ENCODE measurements at regions not wholly inside any gene's neighbourhood (a gene's known extent, or its start where the extent isn't known, plus 50 kb on each side); places are given as distances from the start of the nearest gene placed in this dataset.

DNA sequence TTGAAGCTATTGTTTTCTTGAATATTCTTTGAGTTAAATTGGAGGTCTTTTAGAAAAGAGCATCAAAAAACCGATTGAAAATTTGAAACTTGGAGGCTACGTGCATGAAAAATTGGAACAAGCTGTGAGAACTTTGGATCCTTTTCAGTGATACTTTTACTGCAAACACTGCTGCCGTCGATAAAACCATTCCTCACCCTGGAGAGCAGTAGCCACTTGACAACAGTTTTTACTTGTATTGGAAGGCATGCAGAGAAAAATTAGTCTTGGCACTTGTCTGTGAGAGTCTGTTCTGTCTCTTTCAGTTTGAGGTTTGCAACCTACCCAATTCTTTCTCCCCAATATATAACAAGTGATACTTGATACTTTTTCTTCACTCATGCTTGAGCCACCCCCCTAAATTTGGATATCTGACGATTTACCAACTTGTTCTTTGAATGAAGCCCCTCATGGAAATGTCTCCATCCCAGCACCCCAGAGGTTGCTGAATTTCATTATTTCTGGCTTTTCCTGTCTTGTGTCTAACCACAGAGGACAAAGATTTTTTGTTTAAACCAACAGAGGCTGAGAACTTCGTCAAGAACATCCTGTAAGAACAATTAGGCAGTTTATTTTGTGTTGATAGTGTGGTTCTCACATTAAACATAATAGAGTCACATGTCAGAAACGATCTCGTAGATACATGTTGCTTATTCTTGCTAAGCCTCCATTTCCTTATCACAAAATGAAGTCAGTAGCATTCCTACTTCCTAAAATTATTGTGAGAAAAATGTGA, 307.3 kb upstream of the PLSCR5 start:
- no peak for DNase-seq (ENCODE audit: low read depth in 2 of 2)

DNA sequence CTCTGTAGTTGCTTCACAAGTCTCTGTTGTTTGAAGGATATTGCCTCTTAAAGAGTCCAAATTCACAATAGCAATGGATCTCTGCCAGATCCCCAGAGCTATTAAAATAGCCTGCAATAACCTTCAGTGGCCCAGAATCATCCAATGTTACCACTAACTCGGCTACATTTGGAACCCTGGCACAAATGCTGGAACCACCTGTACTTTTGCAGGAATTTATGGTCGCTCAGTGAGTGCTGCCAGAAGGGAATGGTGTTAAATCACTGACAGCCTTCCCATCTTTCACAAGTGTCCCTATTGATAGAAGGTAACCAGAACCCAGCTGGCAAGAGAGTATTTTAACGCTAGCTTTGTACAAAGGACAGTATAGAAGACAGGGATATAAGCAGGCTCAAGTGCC, 298.8 kb upstream of the PLSCR5 start:
- DNase-seq (ENCODE audit: low read depth in 2 of 2) = no peak

DNA sequence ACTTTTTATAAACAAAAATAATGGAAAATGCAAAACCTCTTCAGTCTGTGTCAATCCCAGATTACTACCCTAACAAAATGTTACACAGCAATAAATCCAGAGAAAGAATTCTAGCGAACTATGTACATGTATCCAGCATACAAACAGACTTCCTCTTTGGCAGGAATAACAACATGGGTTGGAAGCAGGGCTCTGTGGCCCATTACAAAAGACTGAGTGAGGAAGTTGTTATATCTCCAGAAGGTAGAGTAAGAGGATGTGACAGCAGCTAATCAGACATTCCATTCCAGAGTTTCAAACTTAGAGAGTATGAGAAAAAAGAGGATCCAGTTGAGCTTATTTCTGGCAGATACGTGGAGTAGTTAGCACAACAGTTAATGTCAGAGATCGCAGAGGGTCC, 294.0 kb upstream of the PLSCR5 start:
- DNase-seq (ENCODE audit: low read depth in 2 of 2) = no peak

DNA sequence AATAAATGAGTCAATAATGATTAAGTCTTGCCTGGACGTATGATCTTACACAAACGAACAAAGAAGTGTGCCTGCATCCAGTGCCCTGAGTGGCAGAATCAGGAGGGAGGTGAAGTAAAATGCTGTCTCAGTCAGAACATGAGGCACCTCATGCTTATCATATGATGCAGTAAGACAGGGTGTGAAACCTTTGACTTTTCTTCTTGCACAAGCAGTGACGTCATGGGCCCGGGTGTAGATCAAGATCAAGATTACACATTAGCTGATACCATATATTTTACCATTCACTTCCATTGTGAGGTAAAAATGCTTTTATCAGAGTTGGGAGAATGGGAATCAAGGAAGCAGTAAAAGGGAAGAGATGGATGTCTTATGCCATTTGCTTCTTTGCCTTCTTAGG, 291.6 kb upstream of the PLSCR5 start:
- no peak for DNase-seq (ENCODE audit: low read depth in 2 of 2)

DNA sequence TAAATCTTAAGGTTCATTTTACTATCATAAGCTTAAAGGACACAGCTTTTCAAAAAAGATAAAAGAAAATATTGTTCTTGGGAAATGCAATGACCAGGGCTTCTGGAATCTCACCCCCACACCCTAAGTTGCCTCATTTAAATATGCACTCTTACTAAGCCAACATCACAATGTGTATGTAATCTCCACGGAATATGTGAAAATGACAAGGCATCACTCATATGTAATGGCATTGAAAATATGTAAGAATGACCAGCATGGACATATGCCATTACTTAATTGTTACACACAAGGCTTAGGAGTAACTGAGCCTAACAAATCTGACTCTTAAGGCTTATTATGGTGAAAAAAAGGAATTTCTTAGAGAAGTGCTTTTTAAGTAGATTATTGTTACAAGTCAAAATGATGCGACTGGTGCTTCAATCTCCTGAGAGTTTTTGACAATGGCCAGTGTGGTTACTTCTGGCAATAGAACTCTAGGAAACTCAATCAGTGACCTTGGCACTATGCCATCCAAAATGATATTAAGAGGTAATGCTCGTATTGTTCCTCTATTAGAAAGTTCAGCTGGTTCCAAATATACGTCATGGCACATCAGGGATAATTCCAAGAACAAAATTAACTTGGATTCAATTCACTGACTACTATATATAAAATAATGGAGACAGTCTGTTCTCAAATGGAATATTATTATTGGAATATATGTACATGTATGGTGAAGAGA, 290.0 kb upstream of the PLSCR5 start:
- no peak for DNase-seq (ENCODE audit: low read depth in 2 of 2)

DNA sequence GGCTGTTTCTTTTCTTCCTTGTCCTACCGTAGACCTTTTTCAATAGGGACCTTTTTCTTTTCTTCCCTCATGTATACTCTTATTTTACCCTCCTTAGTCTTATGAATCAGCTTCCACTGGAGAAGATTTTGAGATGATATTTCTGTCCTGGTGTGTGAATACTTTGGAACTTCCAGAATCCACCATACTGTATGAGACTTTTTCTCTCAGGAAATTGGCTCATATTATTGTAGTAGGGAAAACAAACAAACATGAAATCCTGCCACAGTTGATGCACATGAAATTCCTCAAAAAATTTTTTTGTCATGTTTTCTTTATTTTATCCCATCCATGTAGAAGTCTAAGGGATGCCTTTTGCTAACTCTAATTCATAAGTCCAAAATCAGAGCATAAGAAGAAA, 289.3 kb upstream of the PLSCR5 start:
- no peak for DNase-seq (ENCODE audit: low read depth in 2 of 2)

DNA sequence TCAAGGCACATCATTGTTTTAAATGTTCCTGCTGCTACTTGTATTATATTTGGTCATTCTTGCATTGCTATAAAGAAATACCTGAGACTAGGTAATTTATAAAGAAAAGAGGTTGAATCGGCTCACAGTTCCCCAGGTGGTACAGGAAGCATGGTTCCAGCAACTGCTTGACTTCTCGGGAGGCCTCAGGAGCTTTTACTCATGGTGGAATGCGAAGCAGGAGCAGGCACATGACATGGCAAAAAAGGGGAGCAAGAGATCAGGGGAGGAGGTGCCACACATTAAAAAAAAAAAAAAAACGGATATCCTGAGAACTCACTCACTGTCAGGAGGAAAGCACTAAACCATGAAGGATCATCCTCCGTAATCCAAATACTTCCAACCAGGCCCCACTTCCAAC, 286.9 kb upstream of the PLSCR5 start:
- no peak for DNase-seq (ENCODE audit: low read depth in 2 of 2)

DNA sequence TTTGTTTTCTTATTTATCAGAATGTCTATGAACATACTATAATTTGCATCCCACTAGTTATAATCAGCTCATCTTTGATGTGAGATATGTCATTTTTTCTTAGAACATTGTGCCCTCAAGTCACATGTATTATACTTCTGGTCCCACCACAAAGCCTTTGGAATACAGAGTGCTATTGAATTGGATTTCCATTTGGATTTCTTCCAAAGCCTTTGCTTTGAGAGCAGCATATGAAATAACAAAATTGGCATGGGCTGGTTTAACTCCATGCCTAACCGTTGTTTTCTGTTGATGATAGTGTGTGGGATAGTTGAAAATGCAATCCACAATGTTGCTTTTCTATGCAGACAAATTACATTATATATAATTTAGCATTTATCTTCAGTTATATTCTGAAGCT, 284.5 kb upstream of the PLSCR5 start:
- no peak for DNase-seq (ENCODE audit: low read depth in 2 of 2)

DNA sequence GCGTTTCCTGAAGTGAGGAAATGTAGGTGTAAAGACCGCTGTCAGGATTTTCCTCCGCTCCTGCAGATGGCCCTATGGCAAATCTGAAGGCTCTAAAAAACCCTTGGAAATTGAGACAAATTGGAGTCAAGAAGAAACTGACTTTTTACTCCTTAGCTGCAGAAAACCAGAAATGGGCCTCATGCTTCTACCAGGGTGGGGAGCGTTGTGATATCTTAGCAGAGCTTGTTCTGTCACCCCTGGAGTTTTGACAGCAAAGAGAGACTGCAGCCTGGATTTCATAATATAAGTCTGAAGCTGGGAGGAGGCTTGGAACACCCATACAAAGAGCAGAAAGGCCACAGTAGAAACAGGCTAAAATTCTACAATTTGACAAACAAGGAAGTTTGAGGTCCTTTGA, 283.0 kb upstream of the PLSCR5 start:
- no peak for DNase-seq (ENCODE audit: low read depth in 2 of 2)

DNA sequence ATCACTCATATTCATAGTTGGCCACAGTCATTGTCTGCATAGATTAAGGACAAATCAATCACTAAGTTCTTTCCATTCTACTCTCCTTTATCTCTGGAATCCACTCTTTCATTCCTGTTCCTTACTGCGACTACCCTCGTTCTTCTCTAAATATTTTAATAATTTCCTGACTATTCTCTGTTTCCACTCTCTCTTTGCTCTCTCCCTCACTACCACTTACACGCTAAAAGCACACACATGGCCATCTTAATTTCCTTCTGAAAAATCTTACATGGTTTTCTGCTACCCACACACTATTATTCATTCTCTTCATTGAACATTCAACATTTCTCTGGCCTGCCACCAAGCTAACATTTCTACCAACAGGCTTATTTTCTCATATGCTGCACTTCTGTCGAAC, 279.6 kb upstream of the PLSCR5 start:
- DNase-seq (ENCODE audit: low read depth in 2 of 2) = no peak

DNA sequence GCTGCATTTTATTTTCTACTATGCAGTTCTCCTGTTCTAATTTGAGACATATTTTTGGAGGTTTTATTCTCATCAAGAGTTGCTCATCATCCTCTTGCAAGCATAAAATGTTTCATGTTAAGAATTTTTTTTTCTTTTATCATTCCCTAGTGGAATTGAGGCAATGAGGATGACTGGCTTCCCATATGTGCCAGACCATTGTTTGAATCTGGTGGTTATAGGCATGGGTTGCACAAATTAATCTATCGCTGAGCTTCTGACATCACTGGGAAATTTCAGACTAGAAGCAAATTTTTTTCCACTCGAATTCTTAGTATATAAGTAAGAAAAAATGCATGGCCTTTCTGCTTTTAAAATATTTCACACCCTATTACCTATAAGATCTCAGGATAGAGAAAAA, 279.1 kb upstream of the PLSCR5 start:
- DNase-seq (ENCODE audit: low read depth in 2 of 2) = no peak

DNA sequence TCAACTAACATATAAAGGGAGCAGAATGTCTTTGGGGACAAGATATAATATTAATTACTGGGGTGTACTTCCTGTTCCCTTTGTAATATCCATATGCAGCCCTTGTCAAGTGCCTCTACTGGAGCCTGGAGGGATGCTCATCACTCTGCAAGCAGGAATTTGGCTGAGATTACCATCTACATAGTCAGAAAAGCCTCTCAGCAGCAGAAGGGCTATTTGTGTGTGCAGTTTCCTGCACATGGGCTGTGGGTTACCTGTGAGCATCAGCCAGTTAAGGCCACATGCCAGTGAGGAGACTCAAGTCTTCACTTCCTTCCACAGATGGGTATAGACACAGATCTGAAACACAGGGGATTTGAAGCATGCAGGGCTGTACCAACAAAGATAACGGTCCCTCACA, 278.1 kb upstream of the PLSCR5 start:
- no peak for DNase-seq (ENCODE audit: low read depth in 2 of 2)

DNA sequence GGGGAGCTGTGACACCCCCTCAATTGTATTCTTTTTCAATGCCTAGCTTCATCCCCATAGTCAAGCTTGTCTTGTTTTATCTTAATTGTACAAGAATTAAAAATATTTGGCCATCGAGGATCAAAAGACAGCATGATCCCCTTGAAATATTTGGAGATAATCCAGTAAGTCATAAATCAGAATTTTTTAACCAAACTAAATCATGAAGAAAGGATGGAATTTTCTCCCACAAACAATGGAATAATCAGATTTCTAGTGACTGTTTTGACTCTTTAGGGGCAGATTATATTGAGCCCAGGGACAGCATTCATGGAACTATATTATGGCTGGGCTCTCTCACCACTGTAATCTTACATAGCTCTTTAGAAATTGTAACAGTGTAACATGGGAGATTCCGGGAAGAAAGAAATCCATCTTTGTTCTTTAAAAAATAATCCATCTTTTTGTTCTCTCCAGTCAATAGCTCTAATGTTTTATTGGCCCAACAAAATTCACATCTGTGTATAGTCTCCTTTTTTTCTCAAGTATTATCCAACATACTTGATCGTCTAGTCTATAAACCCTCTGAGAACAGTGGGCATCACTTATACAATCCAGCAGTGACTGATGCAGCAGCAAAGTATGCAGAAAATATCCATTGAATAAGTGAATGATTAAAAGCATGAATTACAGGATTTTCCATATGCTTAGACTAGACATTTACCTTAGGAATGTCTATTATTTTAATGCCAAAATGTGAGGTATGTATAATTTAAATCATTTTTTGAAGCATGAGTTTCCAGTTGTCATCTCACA, 277.0 kb upstream of the PLSCR5 start:
- DNase-seq (ENCODE audit: low read depth in 2 of 2) = no peak

DNA sequence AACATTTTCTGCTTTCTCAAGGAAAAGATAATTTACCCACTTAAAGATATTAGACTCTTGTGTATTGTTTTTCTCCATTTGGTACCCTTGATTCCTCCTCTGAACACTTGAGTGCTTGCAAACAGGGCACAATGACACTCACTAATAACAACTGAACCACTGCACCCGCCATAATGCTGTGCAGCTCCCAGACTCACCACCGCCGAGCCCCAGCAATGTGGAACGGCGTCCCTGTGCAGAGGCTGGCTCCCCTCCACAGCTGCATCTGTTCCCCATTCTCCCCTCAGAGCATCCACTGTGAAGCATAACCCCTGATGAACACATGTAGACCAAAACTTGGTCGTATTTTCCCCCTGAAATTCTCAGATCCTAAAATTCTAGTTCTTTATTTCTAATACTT, 276.2 kb upstream of the PLSCR5 start:
- no peak for DNase-seq (ENCODE audit: low read depth in 2 of 2)

DNA sequence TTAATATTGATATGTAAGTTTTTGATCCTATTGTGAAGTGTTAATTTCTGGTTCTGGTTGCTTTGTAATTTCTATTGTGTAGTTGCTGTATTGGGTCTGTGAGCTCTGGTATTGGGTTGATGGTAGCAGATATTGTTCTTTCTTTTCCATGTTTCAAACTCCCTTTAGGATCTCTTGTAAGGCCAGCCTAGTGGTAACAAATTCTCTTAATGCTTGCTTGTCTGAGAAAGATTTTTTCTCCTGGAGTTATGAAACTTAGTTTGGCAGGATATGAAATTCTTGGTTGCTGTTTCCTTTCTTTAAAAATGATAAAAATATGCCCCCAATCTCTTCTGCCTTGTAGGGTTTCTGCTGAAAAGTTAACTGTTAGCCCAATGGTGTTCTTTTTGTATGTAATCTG, 268.6 kb upstream of the PLSCR5 start:
- no peak for DNase-seq (ENCODE audit: low read depth in 2 of 2)

DNA sequence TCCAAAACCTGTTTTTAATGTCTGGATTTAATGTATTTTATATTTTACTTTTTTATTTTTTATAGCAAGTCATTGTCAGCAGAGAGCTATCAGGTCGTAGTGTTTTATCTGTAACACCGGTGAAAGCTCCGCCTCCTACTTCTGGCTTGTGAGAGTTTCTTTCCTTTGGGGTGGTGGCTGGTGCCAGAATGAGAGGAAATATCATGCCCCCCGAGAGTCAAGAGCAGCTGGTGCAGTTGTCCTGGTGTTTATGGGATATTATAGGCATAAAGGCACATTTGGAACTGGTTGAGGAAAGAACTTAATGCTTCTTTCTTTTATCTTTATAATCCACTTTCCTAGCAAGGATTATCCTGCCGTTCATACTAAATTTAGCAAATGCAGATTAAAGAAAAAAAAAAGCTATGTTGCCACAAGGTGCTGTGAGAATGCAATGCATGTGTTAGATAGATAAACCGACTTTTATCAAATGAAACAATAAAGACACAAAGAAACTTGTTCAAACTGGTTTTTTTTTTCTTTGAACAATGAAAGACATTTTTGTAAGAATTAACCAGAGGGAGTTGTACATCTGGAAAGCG, 260.1 kb upstream of the PLSCR5 start:
- DNase-seq (ENCODE audit: low read depth in 2 of 2) = no peak

DNA sequence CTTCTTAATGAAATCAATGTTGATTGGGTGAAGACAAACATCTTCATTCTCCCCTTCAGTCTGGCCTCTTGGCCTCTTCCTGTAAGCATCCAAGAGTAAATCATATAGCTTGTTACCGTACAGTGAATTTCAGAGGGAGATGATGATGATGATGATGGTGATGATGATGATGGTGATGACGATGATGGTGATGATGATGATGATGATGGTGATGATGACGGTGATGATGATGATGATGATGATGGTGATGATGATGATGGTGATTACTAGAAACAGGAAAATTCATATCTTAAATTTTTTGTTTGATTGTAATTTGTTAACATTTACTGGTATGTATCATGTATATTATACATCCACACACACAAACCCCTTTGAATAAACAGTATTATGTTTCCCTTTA, 256.1 kb upstream of the PLSCR5 start:
- DNase-seq (ENCODE audit: low read depth in 2 of 2) = no peak

DNA sequence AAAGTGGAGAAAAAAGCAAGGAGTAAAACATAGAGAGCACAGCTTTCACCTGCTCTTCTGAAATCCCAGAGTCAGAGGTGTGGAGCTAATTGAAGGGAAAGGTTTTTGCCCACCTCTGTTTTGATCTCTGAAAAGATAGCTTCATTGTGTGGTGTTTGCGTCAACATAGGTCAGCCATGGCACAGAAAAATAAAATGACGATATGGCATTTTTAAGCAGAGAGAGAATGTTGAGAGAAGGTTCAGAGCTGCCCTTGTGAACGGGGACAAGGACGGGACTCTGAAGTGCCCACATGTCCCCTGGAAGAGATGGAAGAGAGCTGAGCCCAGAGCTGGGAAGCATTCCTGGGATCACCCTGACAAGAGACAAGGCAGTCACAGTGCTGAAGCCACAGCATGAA, 249.4 kb upstream of the PLSCR5 start:
- no peak for DNase-seq (ENCODE audit: low read depth in 2 of 2)

DNA sequence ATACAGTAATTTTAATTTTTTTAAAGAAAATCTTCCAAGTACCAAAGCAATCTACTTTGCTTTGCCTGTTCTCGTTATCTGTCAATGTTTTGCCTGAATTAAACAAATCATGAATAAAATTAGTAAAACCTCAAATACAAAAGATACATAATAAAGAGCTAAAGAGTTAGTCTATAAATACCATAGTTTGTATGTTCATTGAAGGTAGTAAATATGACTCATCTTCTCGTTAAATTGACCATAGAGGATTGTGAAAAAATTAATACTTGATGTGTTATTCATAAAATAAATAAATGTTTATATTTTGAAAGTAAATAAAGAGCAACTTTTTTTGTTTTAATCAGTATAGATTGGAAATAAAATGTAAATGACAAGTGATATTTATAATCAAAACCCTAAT, 246.5 kb upstream of the PLSCR5 start:
- DNase-seq (ENCODE audit: low read depth in 2 of 2) = no peak

DNA sequence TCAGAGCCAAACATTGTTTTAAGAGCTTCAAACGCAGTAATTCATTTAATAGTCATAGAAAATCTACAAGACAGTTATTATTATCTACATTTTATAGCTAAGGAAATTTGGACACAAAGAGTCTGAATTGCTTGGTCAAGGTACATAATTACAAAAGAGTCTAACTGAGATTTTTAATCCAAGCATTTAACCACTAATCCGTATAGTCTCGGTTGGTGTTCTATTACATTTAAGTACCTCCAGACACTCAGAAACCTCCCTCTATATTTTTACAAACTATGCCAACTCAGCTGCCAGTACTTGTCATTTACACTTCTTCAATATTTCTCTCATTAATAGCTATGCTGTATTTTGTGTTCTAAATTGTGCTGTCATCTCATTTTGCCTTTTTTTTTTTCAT, 240.2 kb upstream of the PLSCR5 start:
- DNase-seq (ENCODE audit: low read depth in 2 of 2) = no peak

DNA sequence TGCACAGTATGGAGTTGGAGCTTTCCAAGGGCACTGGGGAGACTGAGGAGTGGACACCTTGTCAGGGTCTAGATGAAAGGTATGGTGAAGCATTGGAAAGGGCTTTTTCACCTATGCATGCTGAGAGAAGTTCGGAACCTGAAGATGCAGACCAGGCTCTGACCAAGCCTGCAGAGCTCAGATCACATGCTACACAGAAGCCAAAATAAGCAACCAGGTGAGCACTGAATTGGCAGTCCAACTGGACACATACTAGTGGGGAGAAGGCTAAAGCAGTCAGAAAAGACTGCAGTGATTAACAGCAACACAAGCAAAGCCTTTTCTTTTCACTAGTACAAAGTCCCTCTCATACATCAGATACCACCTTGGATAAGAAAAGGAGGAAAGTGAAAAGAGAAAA, 238.3 kb upstream of the PLSCR5 start:
- DNase-seq (ENCODE audit: low read depth in 2 of 2) = no peak

DNA sequence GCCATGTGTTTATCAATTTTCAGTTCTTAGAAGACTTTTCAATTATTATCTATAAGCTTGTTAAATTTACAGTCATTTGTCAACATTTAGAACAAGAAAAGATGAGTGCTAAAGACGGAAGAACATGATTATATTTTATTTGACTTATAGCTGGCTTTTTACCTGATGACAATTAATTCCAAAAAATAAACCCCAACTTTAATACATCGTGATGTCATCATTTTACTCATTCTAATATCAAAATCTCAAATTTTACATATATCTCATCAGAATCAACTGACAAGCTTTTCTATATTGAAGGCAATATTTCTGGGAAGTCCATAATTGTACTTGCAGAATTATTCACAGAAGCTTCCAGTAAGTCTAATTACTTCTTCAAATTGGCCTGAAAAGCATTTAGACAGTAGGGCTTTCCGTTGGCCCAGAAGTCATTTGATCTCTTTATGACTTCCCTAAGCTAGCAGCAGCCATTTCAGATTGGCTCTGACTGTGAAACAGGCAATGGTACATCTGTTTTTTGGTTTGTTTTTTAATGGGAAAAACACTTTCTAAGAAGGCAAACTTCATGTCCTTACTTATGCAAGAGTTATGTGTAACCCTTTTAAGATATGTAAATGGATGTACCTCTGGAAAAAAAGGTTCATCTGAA, 234.7 kb upstream of the PLSCR5 start:
- no peak for DNase-seq (ENCODE audit: low read depth in 2 of 2)

Measured in stimulated activated CD4-positive, alpha-beta T cell treated with anti-CD3 and anti-CD28 coated beads, Interleukin-4, amount 100 ng/mL, for 48 hours (primary cell).